Keratinocyte (primary cell): ENCODE measurements at regions not wholly inside any gene's neighbourhood (a gene's known extent, or its start where the extent isn't known, plus 50 kb on each side); places are given as distances from the start of the nearest gene placed in this dataset.

ENCODE experiments used
- DNase-seq: peaks from one replicate; pipeline ENCODE4 v3.0.0-alpha.2; 2011; ENCODE audit warnings: low read depth, missing footprints, low spot score
- FAIRE-seq: peaks from 2 replicates; lab custom pipeline; 2011; peaks lifted over from hg19 to GRCh38; lab: Jason Lieb, UNC
- H2AFZ ChIP-seq: 2 replicates; pipeline ENCODE4 v1.6.0; 2012; ENCODE audit warnings: low read length, control low read depth, inconsistent platforms; ENCODE audit not compliant: control insufficient read depth
- H3K27ac ChIP-seq: 2 replicates; pipeline ENCODE4 v1.5.1; 2011; ENCODE audit warnings: low read length; ENCODE audit not compliant: control insufficient read depth, insufficient read depth
- H3K27me3 ChIP-seq: 3 replicates; pipeline ENCODE4 v1.6.0; 2011; ENCODE audit warnings: low read length; ENCODE audit not compliant: control insufficient read depth, insufficient read depth; ENCODE audit errors: extremely low read depth
- H3K36me3 ChIP-seq, 2 experiments: 2 replicates in 1 of 2; 3 replicates in 1 of 2; pipeline ENCODE4 v1.5.1; 2011; ENCODE audit warnings: low read length in 2 of 2, mild to moderate bottlenecking in 1 of 2; ENCODE audit not compliant: control insufficient read depth in 2 of 2, insufficient read depth in 2 of 2; ENCODE audit errors: extremely low read depth in 1 of 2
- H3K4me1 ChIP-seq: 3 replicates; pipeline ENCODE4 v1.5.1; 2011; ENCODE audit warnings: low read length; ENCODE audit not compliant: control insufficient read depth, insufficient read depth; ENCODE audit errors: extremely low read depth
- H3K4me2 ChIP-seq: 3 replicates; pipeline ENCODE4 v1.6.0; 2011; ENCODE audit warnings: low read depth, low read length; ENCODE audit not compliant: control insufficient read depth, insufficient read depth; ENCODE audit errors: extremely low read depth
- H3K4me3 ChIP-seq, 3 experiments: fragments of 200-600 bp in 1 of 3; sonication (generic) in 1 of 3; 2 replicates in 2 of 3; 3 replicates in 1 of 3; pipeline ENCODE4 v1.5.1; 2011 to 2016; ENCODE audit warnings: low read length in 3 of 3, mild to moderate bottlenecking in 3 of 3, control low read depth in 2 of 3, inconsistent platforms in 1 of 3, low read depth in 1 of 3, mixed read lengths in 1 of 3, mixed run types in 1 of 3, moderate library complexity in 1 of 3; ENCODE audit not compliant: control insufficient read depth in 2 of 3, insufficient read depth in 2 of 3; ENCODE audit errors: extremely low read depth in 1 of 3
- H3K79me2 ChIP-seq: 2 replicates; pipeline ENCODE4 v1.6.0; 2012; ENCODE audit warnings: low read length; ENCODE audit not compliant: control insufficient read depth, insufficient read depth
- H3K9ac ChIP-seq: 3 replicates; pipeline ENCODE4 v1.6.0; 2011; ENCODE audit warnings: low read length; ENCODE audit not compliant: control insufficient read depth, insufficient read depth; ENCODE audit errors: extremely low read depth
- H3K9me1 ChIP-seq: 3 replicates; pipeline ENCODE4 v1.6.0; 2011; ENCODE audit warnings: low read length; ENCODE audit not compliant: control insufficient read depth, insufficient read depth; ENCODE audit errors: extremely low read depth
- H3K9me3 ChIP-seq: 2 replicates; pipeline ENCODE4 v1.5.1; 2012; ENCODE audit warnings: low read depth, low read length; ENCODE audit not compliant: control insufficient read depth
- H4K20me1 ChIP-seq: 3 replicates; pipeline ENCODE4 v1.6.0; 2011; ENCODE audit warnings: low read length; ENCODE audit not compliant: control insufficient read depth, insufficient read depth; ENCODE audit errors: extremely low read depth
- EZH2 ChIP-seq: IDR thresholded peaks from one replicate; pipeline ENCODE4 v1.6.1; 2012; ENCODE audit warnings: inconsistent platforms, mild to moderate bottlenecking, low read length, moderate library complexity
- dilution Hi-C: fragments of 300-500 bp; cut with MboI; formaldehyde crosslinking; loops from one replicate; pipeline ENCODE4 v1.7.0; 2020; ENCODE audit warnings: low sequenced_read_pairs; ENCODE audit not compliant: extremely low pct_ligation_motif_present
- small RNA-seq, 3 experiments: library from RNA; depleted of rRNA; stranded (forward); fragments of <200 nt; gene quantifications; one replicate each; pipeline ENCODE3, GENCODE V24; 2012; ENCODE audit warnings: low read depth in 3 of 3, low replicate concordance in 1 of 3; ENCODE audit not compliant: insufficient read length in 3 of 3
- TF ChIP-seq, protein P1 (sequence below), 3 experiments: IDR thresholded peaks in 1 of 3; conservative IDR thresholded peaks in 1 of 3; optimal IDR thresholded peaks in 1 of 3; 2 replicates in 2 of 3; 3 replicates in 1 of 3; pipeline versions ENCODE3 to v1.5.1; 2011; ENCODE audit warnings: low read length in 3 of 3, mild to moderate bottlenecking in 3 of 3, moderate library complexity in 2 of 3, control low read depth in 1 of 3, inconsistent platforms in 1 of 3; ENCODE audit not compliant: insufficient read depth in 2 of 3; ENCODE audit errors: extremely low read depth in 1 of 3

DNA sequence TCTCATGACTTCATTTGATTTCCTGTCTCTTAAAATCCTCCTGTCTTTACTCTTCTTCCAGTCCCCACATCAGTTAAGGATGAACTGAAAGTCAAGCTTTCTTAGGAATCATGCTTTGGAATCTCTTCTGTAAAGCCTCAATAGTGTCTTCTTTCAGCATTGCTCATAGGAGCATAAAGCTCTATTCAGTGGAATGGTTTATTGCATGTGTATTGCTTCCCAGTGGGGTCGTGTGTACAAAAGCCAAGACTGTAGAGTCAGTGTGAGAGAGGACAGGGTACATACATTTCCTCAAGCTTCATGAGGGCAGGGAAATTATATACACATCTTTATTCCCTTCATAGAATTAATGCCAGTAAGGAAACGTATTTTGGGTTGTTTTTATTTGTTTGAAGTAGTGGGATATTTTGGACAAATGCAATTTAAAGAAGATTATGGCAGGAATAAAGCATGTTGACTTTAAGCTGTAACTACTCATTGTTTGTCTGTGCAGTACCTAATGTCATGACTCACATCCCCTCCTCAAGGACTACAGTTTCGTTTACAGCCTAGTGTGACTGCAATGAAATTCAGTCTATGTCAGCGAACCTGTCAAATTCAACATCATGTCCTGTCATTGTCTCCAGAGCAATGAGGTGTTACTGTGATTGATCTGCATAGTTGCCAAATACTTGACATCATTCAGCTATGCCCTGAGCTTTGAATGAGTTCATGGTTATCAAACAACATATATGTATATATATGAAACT, 2164.2 kb downstream of the NCAM2 start:
- DNase-seq (no peak), FAIRE-seq (no peak)
- Histone ChIP-seq H3K9ac (no peak overlapping the region), H2AFZ (no peak overlapping the region), H3K27ac (no peak overlapping the region), H3K9me3 (no peaks in the 10 kb centered on the region), H3K79me2 (no peaks in the 10 kb centered on the region), H3K36me3 (no peaks in the 10 kb centered on the region), H3K4me1 (no peaks in the 10 kb centered on the region), H3K4me2 (no peak overlapping the region), H3K9me1 (no peaks in the 10 kb centered on the region), H3K4me3 (no peak overlapping the region), H4K20me1 (no peaks in the 10 kb centered on the region), H3K27me3 (no peaks in the 10 kb centered on the region)
- TF ChIP-seq, protein P1, sequence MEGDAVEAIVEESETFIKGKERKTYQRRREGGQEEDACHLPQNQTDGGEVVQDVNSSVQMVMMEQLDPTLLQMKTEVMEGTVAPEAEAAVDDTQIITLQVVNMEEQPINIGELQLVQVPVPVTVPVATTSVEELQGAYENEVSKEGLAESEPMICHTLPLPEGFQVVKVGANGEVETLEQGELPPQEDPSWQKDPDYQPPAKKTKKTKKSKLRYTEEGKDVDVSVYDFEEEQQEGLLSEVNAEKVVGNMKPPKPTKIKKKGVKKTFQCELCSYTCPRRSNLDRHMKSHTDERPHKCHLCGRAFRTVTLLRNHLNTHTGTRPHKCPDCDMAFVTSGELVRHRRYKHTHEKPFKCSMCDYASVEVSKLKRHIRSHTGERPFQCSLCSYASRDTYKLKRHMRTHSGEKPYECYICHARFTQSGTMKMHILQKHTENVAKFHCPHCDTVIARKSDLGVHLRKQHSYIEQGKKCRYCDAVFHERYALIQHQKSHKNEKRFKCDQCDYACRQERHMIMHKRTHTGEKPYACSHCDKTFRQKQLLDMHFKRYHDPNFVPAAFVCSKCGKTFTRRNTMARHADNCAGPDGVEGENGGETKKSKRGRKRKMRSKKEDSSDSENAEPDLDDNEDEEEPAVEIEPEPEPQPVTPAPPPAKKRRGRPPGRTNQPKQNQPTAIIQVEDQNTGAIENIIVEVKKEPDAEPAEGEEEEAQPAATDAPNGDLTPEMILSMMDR (optimal IDR thresholded peaks at IDR 0.05 in 1 of 3, IDR thresholded peaks at IDR 0.05 in 1 of 3, conservative IDR thresholded peaks at IDR 0.05 in 1 of 3; ENCODE audit: extremely low read depth in 1 of 3, insufficient read depth in 2 of 3, low read length in 3 of 3): no peak
- no peak for TF ChIP-seq EZH2
- dilution Hi-C loops: no loop called here

Small RNA genes lying in the stretch of these regions (small RNA-seq; reads per million reads assigned to genes)
- 0.07 to 10.8 (median 1.0) reads per million in 3 experiments for gene MIR6130
- gene RNU4-45P: 0 reads per million in 3 experiments
